Choroid plexus epithelial cell (primary cell): ENCODE measurements at regions not wholly inside any gene's neighbourhood (a gene's known extent, or its start where the extent isn't known, plus 50 kb on each side); places are given as distances from the start of the nearest gene placed in this dataset.

ENCODE experiments used
- DNase-seq: peaks from one replicate; pipeline ENCODE4 v3.0.0-alpha.2; 2010; ENCODE audit warnings: low read depth
- H3K4me3 ChIP-seq: 2 replicates; pipeline ENCODE4 v1.5.1; 2011; ENCODE audit warnings: low read depth, mild to moderate bottlenecking, control low read depth, low read length, moderate library complexity
- CTCF ChIP-seq: conservative IDR thresholded peaks from 2 replicates; pipeline ENCODE4 v1.5.1; 2011; ENCODE audit warnings: low read depth, mild to moderate bottlenecking, control low read depth, inconsistent platforms, low read length, moderate library complexity

- TF ChIP-seq CTCF: no peak
- no peak for DNase-seq
- H3K4me3 ChIP-seq: no peak overlapping the region
Measured at GRCh38 chr21:16536140-16536539, 806.4 kb downstream of the USP25 start.

GRCh38 chr21:16536643-16537434, 807.1 kb downstream of the USP25 start:
- H3K4me3 ChIP-seq: peak overlapping the region; percentile 36
- DNase-seq: peak; percentile 49

GRCh38 chr21:16537501-16537900, 807.7 kb downstream of the USP25 start:
- no peak for DNase-seq
- no peak for TF ChIP-seq CTCF
- no peak overlapping the region for H3K4me3 ChIP-seq

More at GRCh38 chr21:16536643-16537434, 807.1 kb downstream of the USP25 start:
- no peak for TF ChIP-seq CTCF

GRCh38 chr21:16538405-16538804, 808.6 kb downstream of the USP25 start:
- H3K4me3 ChIP-seq: no peak overlapping the region
- TF ChIP-seq CTCF: no peak

GRCh38 chr21:16538936-16539440, 809.2 kb downstream of the USP25 start:
- no peak for DNase-seq
- no peak overlapping the region for H3K4me3 ChIP-seq

More at GRCh38 chr21:16538405-16538804, 808.6 kb downstream of the USP25 start:
- no peak for DNase-seq

GRCh38 chr21:16540966-16541727, 811.4 kb downstream of the USP25 start:
- no peak overlapping the region for H3K4me3 ChIP-seq
- no peak for TF ChIP-seq CTCF
- no peak for DNase-seq

More at GRCh38 chr21:16538936-16539440, 809.2 kb downstream of the USP25 start:
- TF ChIP-seq CTCF: no peak
